GM19455 (cell line): ENCODE measurements at regions not wholly inside any gene's neighbourhood (a gene's known extent, or its start where the extent isn't known, plus 50 kb on each side); places are given as distances from the start of the nearest gene placed in this dataset.
"Not testable (repeated sequence)": the region's sequence is repeated elsewhere in the genome, so short reads cannot be mapped to it uniquely, and the experiment has no call there.

Source experiments
- ATAC-seq: cut with Tn5 transposase; IDR thresholded peaks from one replicate; pipeline ENCODE4 v1.9.1; 2021; ENCODE audit not compliant: unreplicated experiment

DNA sequence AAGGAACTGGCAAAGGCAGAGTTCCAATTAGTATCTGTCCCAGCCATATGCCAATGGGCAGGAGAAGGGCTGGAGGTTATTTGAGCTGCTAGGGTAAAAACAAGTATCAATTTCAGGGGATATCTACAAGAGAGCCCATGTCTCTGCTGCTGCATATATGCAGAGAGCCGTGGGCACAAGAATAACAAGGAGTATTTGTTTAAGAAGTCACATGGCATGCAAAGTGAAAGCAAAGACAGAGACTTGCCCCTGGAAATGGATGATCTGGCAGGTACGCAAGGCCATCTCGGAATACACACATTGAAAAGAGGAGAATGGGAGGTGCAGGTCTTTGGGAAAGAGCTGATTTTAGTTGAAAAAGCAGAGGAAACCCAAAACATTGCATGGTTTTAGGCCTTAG, 170.6 kb downstream of the EVA1A start:
- ATAC-seq = no peak

DNA sequence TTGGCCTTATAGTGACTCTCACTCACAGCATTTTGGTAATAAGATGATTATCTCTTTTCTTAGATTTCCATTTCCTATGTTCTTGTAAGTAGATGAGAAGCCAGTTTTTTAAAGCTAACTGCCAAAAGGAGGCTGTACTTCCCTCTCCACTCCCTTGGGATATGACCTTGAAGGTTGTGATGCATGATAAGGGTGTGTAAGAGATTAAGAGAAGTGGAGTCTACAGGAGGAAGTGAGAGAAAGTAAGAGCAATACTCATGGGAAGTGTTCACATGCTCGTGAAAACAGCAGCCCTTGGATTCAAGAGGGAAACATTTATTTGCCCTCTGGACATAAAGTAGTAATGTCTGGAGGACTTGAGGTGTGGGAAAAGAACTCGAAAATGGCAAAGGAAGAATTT, 171.5 kb downstream of the EVA1A start:
- ATAC-seq = no peak

DNA sequence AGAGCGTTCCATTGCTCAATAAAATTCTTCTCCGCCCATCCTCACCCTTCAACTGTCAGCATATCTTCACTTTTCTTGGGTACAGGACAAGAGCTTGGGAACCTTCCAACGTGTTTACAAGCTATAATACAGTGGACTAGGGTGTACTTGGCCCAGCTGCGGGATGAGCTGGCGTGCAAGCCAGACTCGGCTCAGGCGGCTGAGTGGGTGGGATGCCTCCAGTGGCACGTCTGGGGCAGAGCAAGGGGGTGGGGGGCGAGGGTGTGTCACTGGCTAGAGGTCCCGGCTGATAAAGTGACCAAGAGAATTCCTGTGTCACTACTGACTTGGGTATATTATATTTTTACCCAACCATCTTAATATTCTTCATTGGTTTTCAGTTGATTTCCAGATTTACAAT, 179.7 kb downstream of the EVA1A start:
- ATAC-seq = no peak

DNA sequence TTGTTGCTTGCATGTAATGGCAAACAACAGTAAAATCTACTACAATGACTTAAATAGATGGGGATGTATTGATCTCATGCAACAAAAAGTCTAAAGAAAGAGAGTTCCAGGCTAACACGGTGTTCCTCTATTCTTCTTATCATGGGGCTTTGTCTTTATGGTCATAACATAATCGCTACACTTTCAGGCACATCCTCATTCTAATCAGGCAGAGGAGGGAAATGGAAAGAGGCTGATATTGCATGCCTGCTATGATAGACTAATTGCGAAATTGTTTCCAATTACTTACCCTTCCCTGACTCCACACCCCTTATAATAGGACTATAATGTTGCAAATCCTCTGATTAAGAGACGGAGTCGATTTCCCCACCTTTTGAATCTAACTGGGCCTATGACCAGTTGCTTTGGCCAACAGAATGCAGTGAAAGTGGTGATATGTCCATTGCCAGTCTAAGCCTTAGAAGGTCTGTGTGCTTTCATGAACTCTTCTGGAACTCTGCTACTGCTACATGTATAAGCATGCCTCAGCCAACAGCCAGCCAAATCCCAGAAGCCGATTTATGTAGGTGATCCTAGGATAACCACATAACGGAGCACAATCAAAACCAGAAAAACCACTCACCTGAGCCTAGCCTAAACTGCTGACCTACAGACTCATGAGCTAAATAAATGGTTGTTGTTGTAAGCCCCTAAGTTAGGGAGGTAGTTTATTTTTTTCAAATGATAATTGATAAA, 180.3 kb upstream of the TACR1 start:
- no peak for ATAC-seq

DNA sequence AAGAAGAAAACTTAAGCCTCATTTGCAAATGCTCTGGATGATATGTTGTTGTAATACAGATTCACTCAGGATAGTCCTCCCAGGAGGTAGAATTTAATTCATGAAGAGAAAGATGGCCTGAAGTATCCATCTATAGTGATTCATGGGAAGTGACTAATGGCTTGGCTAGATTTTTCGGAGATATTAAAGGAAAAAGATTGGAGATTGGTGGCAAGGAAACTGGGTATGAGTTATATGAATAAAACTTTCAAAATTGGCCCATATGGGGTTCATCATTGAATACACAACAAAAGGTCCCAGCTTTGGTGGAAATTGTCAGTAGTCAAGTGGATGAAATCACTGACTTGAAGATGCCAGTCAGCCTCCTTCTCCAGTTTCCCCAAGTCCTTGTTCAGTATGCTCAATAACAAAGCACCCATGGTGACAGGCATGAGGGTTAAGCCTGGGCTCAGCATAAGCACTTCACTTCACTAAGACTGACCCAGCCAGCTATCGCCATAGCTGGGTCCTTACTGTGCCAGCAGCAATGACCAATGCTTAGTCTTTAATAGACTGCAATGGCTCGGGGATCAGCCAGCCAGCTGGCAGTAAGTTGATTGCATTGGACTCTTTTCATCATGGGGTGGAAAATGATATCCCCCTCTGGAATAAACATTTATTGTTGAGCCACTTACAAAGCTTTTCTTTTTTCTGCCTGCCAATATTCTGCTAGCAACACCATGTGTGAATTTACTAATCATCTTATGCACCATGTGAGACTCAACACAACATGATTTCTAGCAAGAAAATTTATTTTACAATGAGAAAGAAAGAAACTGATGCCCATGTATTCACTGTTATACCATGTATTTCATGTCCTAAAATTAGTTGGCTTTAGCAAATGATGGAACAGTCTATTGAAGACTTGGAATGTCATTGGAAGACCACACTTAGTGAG, 176.6 kb upstream of the TACR1 start:
- ATAC-seq = no peak

DNA sequence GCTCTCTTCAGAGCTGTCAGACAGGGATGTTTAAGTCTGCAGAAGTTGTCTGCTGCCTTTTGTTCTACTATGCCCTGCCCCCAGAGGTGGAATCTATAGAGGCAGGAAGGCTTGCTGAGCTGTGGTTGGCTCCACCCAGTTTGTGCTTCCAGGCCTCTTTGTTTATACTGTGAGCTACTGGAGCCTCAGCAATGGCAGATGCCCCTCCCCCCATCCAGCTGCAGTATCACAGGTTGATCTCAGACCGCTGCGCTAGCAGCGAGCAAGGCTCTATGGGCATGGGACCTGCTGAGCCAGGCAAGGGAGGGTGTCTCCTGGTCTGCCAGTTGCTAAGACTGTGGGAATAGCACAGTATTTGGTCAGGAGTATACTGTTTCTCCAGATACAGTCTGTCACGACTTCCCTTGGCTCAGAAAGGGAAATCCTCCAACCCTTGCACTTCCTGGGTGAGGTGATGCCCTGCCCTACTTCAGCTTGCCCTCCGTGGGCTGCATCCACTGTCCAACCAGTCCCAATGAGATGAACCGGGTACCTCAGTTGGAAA, 175.2 kb upstream of the TACR1 start:
- ATAC-seq = not testable (repeated sequence)

DNA sequence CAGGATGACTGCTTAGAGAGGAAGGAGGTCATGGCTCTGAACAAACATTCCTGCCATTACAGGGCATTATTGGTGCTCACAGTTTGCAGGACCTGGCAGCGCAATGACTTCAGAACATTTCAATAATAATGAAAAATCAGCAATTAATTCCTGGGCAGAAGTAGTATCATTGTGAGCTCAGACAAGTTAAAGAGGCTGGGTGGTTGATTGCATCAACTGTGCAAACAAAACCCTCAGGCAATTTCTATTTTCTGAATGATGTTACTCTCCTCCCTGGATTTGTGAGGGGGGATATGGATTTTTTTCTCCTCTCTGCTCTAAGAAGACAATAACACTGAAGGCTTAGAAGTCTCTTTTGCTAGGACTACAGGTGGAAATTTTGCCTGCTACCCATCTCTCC, 168.1 kb upstream of the TACR1 start:
- no peak for ATAC-seq

DNA sequence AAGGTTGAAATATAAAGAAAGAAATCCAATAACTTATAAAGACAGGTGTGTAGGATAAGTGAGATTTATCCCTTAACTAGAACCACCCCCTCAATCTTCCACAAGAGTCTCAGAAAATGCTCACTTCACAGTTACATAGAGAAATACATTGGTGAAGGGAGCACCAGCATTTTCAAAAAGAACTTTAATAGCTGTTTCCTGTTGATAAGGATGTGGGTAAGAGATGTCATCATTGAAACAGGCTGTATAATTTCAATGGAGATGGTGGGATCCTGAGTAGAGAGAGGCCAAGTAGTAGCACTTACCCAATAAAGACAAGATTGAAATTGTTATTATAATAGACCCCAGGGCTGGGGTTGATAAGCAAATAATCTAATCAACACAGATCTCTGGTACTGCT, 162.2 kb upstream of the TACR1 start:
- no peak for ATAC-seq

DNA sequence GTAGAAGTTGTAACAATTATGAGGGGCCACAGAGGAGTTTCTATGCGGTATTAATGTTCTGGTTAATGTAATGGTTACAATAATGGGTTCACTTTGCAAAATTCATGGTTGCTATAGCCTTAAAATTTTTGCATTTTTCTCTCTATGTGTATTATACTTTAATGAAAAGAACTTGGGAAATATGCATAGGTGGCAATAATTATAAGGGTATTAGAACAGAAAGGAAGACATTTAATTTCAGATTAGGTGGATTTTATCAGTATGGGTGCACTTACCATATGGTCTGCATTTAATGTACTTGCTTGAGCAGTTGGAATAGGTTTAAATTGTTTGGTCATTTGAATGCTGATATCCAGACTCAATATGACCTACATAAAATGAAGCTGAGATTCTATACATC, 161.6 kb upstream of the TACR1 start:
- no peak for ATAC-seq

DNA sequence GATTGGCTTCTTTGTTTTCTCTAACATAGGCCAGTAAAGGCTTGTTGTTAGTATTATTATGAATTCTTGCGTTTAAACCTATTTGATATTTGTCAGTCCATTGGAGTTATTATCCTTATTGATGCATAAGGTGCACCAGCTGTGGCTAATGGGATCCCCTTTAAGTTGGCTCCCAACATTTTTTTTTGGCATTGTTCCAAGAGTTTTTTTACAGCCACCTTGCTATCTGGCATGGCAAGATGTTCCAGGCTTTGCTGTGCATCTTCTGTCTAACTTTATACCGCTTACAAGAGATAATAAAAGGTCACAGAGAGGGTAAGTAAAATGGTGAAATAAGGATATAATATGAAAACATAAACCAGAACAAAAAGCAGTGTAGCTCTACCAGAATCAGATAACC, 157.5 kb upstream of the TACR1 start:
- ATAC-seq = no peak

DNA sequence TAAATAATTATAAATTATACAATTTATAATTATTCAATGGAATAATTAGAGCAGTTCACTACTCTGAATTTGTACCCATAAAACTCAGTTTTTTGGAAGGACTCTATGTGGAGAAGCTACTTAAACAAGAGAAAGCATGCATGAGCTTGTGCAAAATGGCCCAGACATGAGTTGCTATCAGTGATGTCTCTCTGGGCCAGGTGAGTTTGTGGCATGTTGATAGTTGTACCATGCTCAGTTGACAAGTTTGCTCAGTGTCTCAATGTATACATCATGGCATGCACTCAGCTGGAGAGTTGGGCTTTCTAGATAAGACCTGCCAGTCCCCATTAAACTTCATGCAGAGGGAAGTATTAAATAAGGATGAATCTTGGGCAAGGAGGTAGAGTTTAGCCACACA, 153.8 kb upstream of the TACR1 start:
- ATAC-seq = no peak

DNA sequence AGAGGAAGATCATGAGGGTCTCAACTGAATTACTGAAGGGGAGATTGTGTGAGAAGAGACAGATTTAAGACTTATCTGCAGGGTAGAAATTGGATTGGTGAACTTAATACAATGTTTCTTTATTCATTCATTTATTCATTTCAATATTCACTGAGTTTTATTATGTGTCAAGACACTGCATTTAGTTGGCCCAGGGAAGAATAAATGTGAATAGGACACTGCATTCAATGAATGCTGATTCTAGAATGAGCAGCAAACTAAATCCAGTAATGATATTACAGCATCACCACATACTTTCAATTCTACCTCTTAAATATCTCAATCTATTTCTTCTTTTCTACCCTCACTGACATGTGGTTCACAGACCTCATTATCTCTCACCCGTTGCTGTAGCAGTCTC, 149.0 kb upstream of the TACR1 start:
- ATAC-seq = no peak

DNA sequence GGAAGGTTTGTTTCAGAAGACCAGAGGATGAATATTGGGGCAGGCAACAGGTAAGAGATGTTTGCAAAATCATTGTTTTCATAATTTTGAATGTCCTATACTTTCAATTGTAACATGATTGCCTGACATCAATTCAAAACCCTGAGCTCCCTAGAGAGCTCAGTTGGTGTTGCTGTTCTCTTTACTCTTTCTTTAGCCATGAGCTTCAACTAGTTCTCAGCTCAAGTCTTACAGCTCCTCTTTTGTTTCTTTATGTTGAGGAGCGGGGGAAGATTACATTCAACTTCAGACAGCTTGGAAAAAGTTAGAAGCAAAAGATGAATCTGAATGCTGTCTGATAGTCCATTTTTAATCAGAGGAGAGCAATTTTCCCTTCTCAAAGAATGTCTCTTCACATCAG, 144.8 kb upstream of the TACR1 start:
- no peak for ATAC-seq

DNA sequence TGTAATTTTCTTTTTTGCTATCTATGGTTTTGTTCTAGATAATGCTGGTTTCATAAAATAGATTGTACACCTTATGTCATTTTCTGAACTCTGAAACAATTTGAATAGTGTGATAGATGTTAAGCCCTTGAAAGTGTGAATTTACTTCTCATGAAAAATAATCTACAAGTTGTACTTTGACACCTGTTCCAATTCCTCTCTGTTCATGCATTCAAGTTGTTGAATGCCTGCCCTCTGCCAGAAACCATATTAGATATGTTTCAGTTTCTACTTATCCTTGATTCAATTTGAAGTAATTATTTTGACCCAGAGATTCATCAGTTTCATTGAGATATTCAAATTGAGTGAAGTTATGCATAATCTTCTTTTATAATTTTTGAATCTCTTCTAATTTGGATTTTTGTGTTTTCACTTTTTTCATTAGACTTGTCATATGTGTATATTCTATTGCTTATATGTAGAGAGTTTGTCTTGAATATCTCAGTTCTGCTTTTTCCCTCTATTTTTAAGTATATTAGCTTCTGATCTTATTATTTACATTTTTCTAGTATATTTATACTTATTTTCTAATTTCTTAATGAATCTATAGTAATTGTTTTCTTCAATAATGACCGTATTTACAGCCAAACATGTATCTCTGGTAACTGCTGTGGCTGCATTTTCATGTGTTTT, 143.3 kb upstream of the TACR1 start:
- no peak for ATAC-seq

DNA sequence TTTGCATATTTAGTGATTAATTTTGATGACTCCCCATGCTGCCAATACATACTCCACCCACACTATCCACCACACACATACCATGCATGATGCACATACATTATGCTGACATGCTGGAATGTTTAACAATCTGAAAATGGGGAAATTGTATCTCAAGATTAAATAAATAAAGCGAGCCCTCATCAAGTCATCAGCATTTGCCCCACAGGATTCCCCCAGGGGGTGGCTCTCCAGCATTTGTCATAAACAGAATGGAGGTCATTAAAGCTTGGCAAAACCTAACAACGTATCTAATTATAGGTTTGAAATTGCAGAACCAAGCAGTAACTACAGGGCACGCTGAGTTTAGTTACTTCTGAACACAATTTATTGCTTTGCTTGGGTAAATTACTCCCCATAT, 141.2 kb upstream of the TACR1 start:
- no peak for ATAC-seq

DNA sequence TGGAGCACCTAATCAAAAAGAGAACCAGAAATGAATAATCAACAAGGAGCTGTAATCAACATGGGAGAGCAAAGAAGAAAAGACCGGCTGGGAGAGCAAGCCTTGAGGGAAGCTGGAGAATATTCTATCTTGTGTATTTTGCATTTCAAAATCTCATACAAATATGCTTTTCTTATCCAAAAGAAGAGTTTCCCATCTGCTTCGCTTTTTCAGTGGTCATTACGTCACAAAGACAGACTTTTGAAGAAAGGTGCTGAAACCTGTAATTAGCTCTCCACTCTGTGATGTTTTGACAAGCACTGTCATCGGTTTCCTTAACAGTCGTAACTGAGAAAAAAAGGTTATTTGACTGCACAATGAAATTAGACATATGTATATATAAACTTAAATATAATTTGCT, 139.1 kb upstream of the TACR1 start:
- ATAC-seq = no peak

DNA sequence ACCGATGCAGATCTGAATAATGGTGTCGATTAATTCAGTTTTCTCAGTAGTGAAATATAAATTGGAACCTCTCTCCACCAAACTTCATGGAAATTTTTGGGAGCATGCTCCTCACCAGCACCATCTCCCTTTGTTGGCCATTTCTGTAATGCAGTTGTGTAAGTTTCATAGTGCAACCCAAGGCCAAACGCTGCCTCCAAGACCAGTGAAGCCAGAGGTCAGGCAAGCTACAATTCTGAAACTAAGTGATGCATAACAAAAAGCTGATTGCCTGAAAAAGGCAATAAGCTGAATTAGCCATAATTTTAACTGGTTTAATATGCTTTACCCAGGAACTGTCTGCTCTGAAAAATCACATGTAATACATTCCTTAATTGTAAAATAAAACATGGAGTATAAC, 138.3 kb upstream of the TACR1 start:
- ATAC-seq = no peak

DNA sequence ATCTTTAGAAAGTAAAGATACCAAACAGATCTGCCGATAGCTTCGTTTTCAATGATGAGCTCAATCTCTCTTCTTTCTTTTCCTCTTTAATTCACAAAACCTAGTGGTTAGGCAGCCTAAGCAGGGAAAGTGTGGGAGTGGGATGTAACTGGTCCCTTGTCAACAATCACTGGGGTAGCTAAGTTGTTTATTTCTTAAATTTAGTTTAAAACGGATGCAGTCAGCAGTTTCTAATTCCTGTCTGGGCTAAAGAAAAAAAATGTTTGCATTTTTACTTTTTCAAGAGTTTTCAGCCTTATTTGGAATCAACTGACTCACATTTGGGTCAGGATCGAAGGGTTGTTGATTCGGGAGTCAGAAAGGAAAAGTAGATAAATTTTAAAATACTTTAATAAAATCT, 137.7 kb upstream of the TACR1 start:
- no peak for ATAC-seq

DNA sequence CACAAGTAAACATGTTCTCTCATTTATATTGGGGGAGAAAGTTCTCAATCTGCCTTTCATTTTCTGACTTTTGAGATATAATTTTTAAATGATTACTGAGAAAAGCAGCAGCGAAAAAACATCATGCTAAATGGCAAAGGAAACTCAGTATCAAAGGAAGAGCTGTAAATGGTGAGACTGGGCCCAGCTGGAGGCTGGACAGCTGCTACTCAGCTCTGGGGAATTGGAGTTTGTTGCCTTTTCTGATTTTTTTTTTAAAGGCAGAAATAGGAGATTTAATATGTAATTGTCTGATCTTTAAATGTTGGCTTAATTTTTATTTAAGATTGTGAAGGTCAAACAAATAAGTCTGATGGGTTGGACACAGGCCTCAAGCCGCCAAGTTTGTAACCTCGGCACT, 137.1 kb upstream of the TACR1 start:
- no peak for ATAC-seq

DNA sequence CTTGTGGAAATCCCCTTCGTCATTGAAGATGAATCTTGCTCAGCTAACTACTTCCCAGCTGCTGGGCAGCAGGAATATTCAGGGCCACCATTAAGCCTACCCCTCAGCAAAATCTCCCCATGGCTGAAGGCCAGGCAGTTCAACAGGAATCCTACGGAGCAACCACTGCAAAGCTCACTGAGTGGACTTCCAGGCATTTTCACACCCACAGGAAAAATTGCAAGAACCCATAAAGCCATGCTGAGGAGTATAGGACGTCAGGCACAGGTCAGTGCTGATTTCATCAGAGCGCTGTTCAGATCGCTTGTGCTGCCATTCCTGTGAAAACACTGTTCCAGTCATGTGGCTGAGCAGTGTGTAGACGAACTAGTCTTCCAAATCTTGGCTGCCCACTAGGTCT, 134.8 kb upstream of the TACR1 start:
- no peak for ATAC-seq

DNA sequence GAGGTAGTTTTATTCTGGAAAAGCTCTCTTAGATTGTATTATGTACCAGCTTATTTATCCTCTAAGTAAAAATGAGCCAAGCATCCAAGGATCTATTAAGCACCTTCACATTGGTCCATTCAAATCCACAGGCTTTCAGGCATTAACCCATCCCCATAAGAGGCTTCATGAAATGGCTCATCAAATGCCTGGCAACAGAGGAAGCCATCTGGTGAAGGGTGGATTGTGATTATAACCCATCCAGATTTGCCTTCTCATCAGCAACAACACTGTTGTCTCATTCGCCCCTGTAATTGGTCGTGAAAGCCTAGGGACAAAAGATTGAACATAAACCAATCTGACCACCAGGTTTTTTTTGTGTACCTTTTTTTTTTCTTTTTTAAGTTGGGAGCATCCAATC, 134.3 kb upstream of the TACR1 start:
- ATAC-seq = no peak

DNA sequence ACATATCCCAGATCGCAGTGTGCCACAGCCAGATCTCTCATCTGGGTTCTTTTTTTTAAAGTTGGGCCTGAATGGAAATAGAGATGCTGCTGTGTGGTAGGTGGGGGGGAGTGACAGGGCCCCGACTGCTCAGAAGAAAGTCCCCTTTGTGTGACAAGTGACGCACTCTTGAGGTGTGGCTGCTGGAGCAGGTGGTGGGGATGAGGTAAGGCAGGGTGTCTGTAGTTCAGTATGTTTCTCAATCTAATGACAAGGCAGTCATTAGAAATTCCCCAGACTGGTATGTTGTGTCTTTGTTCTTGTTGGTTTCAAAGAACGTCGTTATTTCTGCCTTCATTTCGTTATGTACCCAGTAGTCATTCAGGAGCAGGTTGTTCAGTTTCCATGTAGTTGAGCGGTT, 128.8 kb upstream of the TACR1 start:
- ATAC-seq = no peak
